Osteoblast (primary cell): ENCODE measurements at regions not wholly inside any gene's neighbourhood (a gene's known extent, or its start where the extent isn't known, plus 50 kb on each side); places are given as distances from the start of the nearest gene placed in this dataset.

ENCODE experiments used
- DNase-seq: peaks from one replicate; pipeline ENCODE4 v3.0.0; 2011; ENCODE audit warnings: low spot score, mixed read lengths; ENCODE audit not compliant: insufficient read length; ENCODE audit errors: missing footprints
- H2AFZ ChIP-seq: 2 replicates; pipeline ENCODE4 v1.6.0; 2011; ENCODE audit warnings: mild to moderate bottlenecking, low read length
- H3K27ac ChIP-seq: 2 replicates; pipeline ENCODE4 v1.5.1; 2011; ENCODE audit warnings: mild to moderate bottlenecking, low read depth, low read length, moderate library complexity
- H3K27me3 ChIP-seq: 2 replicates; pipeline ENCODE4 v1.6.0; 2012; ENCODE audit warnings: mild to moderate bottlenecking, control low read depth, inconsistent platforms, low read length, moderate library complexity; ENCODE audit not compliant: insufficient read depth
- H3K36me3 ChIP-seq: 2 replicates; pipeline ENCODE4 v1.5.1; 2011; ENCODE audit warnings: mild to moderate bottlenecking, low read length, control low read depth, moderate library complexity; ENCODE audit not compliant: insufficient read depth
- H3K4me1 ChIP-seq: 2 replicates; pipeline ENCODE4 v1.5.1; 2011; ENCODE audit warnings: mild to moderate bottlenecking, low read length, control low read depth, moderate library complexity; ENCODE audit not compliant: insufficient read depth
- H3K4me2 ChIP-seq: 2 replicates; pipeline ENCODE4 v1.6.0; 2011; ENCODE audit warnings: mild to moderate bottlenecking, low read length; ENCODE audit not compliant: insufficient read depth
- H3K4me3 ChIP-seq: fragments of 200-600 bp; sonication (generic); 3 replicates; pipeline ENCODE4 v1.5.1; 2012; ENCODE audit warnings: mild to moderate bottlenecking, low read length, inconsistent platforms; ENCODE audit not compliant: insufficient read depth
- H3K79me2 ChIP-seq: 2 replicates; pipeline ENCODE4 v1.6.0; 2012; ENCODE audit warnings: mild to moderate bottlenecking, low read length, control low read depth, inconsistent platforms; ENCODE audit not compliant: insufficient read depth
- H3K9me3 ChIP-seq: 2 replicates; pipeline ENCODE4 v1.5.1; 2011; ENCODE audit warnings: low read depth, low read length, control low read depth
- H4K20me1 ChIP-seq: 2 replicates; pipeline ENCODE4 v1.6.0; 2012; ENCODE audit warnings: mild to moderate bottlenecking, low read length, control low read depth; ENCODE audit not compliant: insufficient read depth
- CTCF ChIP-seq: IDR thresholded peaks from 2 replicates; pipeline ENCODE4 v1.5.1; 2011; ENCODE audit warnings: mild to moderate bottlenecking, low read depth, low read length, moderate library complexity; ENCODE audit errors: extremely low read depth

- Histone ChIP-seq H3K4me3 (no peak overlapping the region), H3K4me1 (no peaks in the 10 kb centered on the region), H4K20me1 (no peaks in the 10 kb centered on the region), H3K79me2 (no peaks in the 10 kb centered on the region), H3K4me2 (no peak overlapping the region), H3K27ac (no peak overlapping the region), H2AFZ (no peak overlapping the region), H3K9me3 (no peaks in the 10 kb centered on the region), H3K36me3 (no peaks in the 10 kb centered on the region), H3K27me3 (no peaks in the 10 kb centered on the region)
- TF ChIP-seq CTCF, result no peak
- DNase-seq, result no peak
Observed at GRCh38 chr17:51540151-51540550, 279.8 kb downstream of the UTP18 start.

- no peak overlapping the region for H3K4me3 ChIP-seq
- H3K36me3 ChIP-seq, result no peaks in the 10 kb centered on the region
- H3K4me2 ChIP-seq, result no peak overlapping the region
- no peaks in the 10 kb centered on the region for H3K27me3 ChIP-seq
- H3K27ac ChIP-seq, result no peak overlapping the region
- no peak overlapping the region for H2AFZ ChIP-seq
- TF ChIP-seq CTCF, result no peak
- no peak for DNase-seq
- no peaks in the 10 kb centered on the region for H4K20me1 ChIP-seq
- H3K4me1 ChIP-seq, result no peaks in the 10 kb centered on the region
- H3K79me2 ChIP-seq, result no peaks in the 10 kb centered on the region
- H3K9me3 ChIP-seq, result no peaks in the 10 kb centered on the region
Observed at GRCh38 chr17:51541215-51541614, 280.9 kb downstream of the UTP18 start.

GRCh38 chr17:51546114-51546513 is 285.8 kb downstream of the UTP18 start:
- Histone ChIP-seq H2AFZ (no peak overlapping the region), H3K4me3 (no peak overlapping the region), H3K79me2 (no peaks in the 10 kb centered on the region), H3K36me3 (no peaks in the 10 kb centered on the region), H3K27me3 (no peaks in the 10 kb centered on the region), H3K27ac (no peak overlapping the region), H3K4me1 (no peaks in the 10 kb centered on the region), H3K4me2 (no peak overlapping the region), H3K9me3 (no peaks in the 10 kb centered on the region), H4K20me1 (no peaks in the 10 kb centered on the region)
- no peak for TF ChIP-seq CTCF
- no peak for DNase-seq

GRCh38 chr17:51548125-51548524 is 287.8 kb downstream of the UTP18 start:
- Histone ChIP-seq H3K4me3 (no peak overlapping the region), H3K36me3 (no peaks in the 10 kb centered on the region), H3K9me3 (no peaks in the 10 kb centered on the region), H3K27ac (no peak overlapping the region), H3K4me2 (no peak overlapping the region), H2AFZ (no peak overlapping the region), H3K79me2 (no peaks in the 10 kb centered on the region), H3K4me1 (no peaks in the 10 kb centered on the region), H4K20me1 (no peaks in the 10 kb centered on the region), H3K27me3 (no peaks in the 10 kb centered on the region)
- TF ChIP-seq CTCF, result no peak
- DNase-seq, result no peak
